ENCODE measurements at regions not wholly inside any gene's neighbourhood (a gene's known extent, or its start where the extent isn't known, plus 50 kb on each side); places are given as distances from the start of the nearest gene placed in this dataset.
"Not testable (repeated sequence)": the region's sequence is repeated elsewhere in the genome, so short reads cannot be mapped to it uniquely, and the experiment has no call there.

- not testable (repeated sequence) for DNase-seq
Observed at GRCh38 chr1:147061880-147062279, 110.4 kb downstream of the PRKAB2 start.

GRCh38 chr1:147053269-147053668 is 115.1 kb downstream of the NBPF12 start:
- no peak for DNase-seq

DNA sequence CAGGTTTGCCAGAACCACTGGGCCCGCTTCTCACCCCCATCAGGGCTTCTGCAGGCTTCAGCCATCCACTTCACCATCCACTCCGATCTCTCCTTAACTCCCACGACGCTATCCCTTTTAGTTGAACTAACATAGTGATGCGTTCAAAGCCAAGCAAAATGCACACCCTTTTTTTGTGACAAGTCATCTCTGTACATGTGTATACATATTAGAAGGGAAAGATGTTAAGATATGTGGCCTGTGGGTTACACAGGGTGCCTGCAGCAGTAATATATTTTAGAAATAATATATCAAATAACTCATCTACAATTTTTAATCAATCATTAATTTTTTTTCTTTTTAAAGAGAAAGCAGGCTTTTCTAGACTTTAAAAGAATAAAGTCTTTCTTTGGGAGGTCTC is 114.6 kb downstream of the NBPF12 start:
- no peak for DNase-seq

GRCh38 chr1:147052143-147052542 is 114.0 kb downstream of the NBPF12 start:
- no peak for DNase-seq

GRCh38 chr1:147051136-147051535 is 113.0 kb downstream of the NBPF12 start:
- DNase-seq, result no peak

GRCh38 chr1:147050654-147051053 is 112.5 kb downstream of the NBPF12 start:
- no peak for DNase-seq

DNA sequence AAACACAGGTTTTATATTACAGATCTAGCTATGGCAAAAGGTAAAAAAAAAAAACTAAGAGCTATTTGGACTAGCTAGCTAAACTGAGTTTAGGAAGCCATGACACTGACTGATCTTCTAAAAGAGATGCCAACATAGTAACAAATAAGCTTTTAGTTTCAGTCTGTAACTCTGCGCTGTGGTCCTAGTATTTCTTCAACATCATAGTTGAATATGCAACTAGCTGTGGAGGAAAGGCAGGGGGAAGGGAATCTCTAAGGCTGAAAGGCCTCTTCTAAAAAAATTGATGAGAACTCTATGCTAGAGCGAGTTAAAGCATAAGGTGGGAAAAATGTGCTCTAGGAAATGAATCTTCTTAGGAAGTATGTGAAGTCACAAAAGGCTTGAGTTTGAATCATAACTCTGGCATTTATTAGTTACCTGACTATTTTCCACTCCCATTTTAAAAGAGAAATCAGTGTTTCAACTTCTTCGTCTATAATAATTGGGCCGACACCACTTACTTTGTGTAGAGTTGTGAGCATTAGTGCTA is 108.8 kb downstream of the NBPF12 start:
- DNase-seq, result not testable (repeated sequence)

GRCh38 chr1:147046189-147046862 is 108.2 kb downstream of the NBPF12 start:
- no peak for DNase-seq
